Heart left ventricle (tissue), 16 donors: ENCODE measurements at regions not wholly inside any gene's neighbourhood (a gene's known extent, or its start where the extent isn't known, plus 50 kb on each side); places are given as distances from the start of the nearest gene placed in this dataset.

ENCODE experiments used
- ATAC-seq, 4 donors: fragments of 200-7000 bp; cut with Tn5 transposase; one replicate each; pipeline ENCODE4 v1.9.1; 2020 to 2022; ENCODE audit warnings: moderate library complexity in 4 of 4, mild to moderate bottlenecking in 3 of 4, moderate number of reproducible peaks in 1 of 4
- DNase-seq, 5 donors: peaks; one replicate each; pipeline ENCODE4 v3.0.0-alpha.2; 2020
- H3K27ac ChIP-seq, 12 donors: fragments of 200-600 bp; sonication (generic) in 4 of 12; one replicate each; pipeline versions ENCODE4 v1.5.0 to v1.8.0; 2016 to 2022; ENCODE audit warnings: mild to moderate bottlenecking in 2 of 12
- H3K27me3 ChIP-seq, 9 donors: fragments of 200-600 bp; sonication (generic) in 2 of 9; one replicate each; pipeline versions ENCODE4 v1.5.1 to v1.8.0; 2016 to 2022; ENCODE audit warnings: mild to moderate bottlenecking in 3 of 9
- H3K36me3 ChIP-seq, 9 donors: fragments of 200-600 bp; sonication (generic) in 2 of 9; one replicate each; pipeline versions ENCODE4 v1.5.0 to v1.8.0; 2018 to 2022; ENCODE audit warnings: mild to moderate bottlenecking in 2 of 9
- H3K4me1 ChIP-seq, 12 donors: fragments of 200-600 bp; sonication (generic) in 4 of 12; one replicate each; pipeline versions ENCODE4 v1.5.0 to v1.8.0; 2016 to 2022; ENCODE audit warnings: mild to moderate bottlenecking in 3 of 12
- H3K4me3 ChIP-seq, 12 donors: fragments of 200-600 bp; sonication (generic) in 4 of 12; one replicate each; pipeline versions ENCODE4 v1.5.0 to v1.8.0; 2017 to 2022; ENCODE audit warnings: mild to moderate bottlenecking in 9 of 12, moderate library complexity in 4 of 12
- H3K9me3 ChIP-seq, 12 donors: fragments of 200-600 bp; sonication (generic) in 4 of 12; one replicate each; pipeline versions ENCODE4 v1.5.0 to v1.8.0; 2016 to 2022; ENCODE audit warnings: mild to moderate bottlenecking in 1 of 12
- CTCF ChIP-seq, 12 donors: fragments of 200-600 bp; sonication (generic) in 4 of 12; IDR thresholded peaks; one replicate each; pipeline versions ENCODE4 v1.5.0 to v1.8.0; 2018 to 2022; ENCODE audit warnings: antibody characterized with exemption in 12 of 12, mild to moderate bottlenecking in 5 of 12
- POLR2A ChIP-seq, 2 donors: fragments of 450-650 bp; IDR thresholded peaks; one replicate each; pipeline ENCODE4 v1.6.1; 2017; ENCODE audit warnings: antibody characterized with exemption in 2 of 2, mild to moderate bottlenecking in 2 of 2, moderate library complexity in 2 of 2
- WGBS, 4 donors: extraction: QIAGEN DNeasy Blood & Tissue Kit in 2 of 4; methylation state at CpG; one replicate each; pipeline versions ENCODE4 v1.1.5 to v1.1.7; 2013 to 2018; 5-methylcytosine and 5-hydroxymethylcytosine counted together
- intact Hi-C, 10 donors: fragments of 100-400 bp; cut with DNase I; formaldehyde crosslinking; loops; one replicate each; pipeline versions ENCODE4 v1.11.1 to v1.14.2; 2022
- donor health status: ischemic (EF 13 %, LVEDD 7.1; RV severe dilation, severe dysfunction).
- donor health status: healthy with polysubstance abuse.
- donor health status: DM: no; HTN: yes; CAD: no.
- donor health status: DM: no; HTN: no; CAD: no.
- donor health status: ischemic (EF 25% LVEDD 6.9; RV normal size, moderate dysfunction).
- donor health status: ischemic (EF 25% LVEDD 5.7; RV mildly dilated, moderate dysfunction).
- donor health status: healthy.
- donor health status: DM: yes; HTN: yes; CAD: no.
- donor health status: ischemic (EF 35%, LVEDD 5.7; RV mildly dilated, moderate dysfunction).
- donor health status: nonischemic (EF 11% LVEDD 7.7; RV severe dilation, severe dysfunction).
- donor health status: DM: yes; HTN: yes; CAD: no.
- donor health status: PGD.
- donor health status: ischemic (EF 29% LVEDD 5.4; RV normal size, mild dysfunction).
- donor health status: nonischemic (EF 23%, LVEDD 6.1; RV moderate dilation, normal function).

GRCh38 chr2:204170411-204170810 lies 233.8 kb downstream of the ICOS start:
- no peak for TF ChIP-seq POLR2A (IDR thresholded peaks at IDR 0.05)
- TF ChIP-seq CTCF (IDR thresholded peaks at IDR 0.05) = no peak
- Histone ChIP-seq H3K9me3 (no peaks in the 10 kb centered on the region), H3K27ac (no peak overlapping the region), H3K36me3 (no peaks in the 10 kb centered on the region), H3K4me1 (peaks cover 0 to 15% (median 0%) of the 10 kb centered on the region in 12 donors), H3K27me3 (no peaks in the 10 kb centered on the region), H3K4me3 (no peak overlapping the region)
- DNase-seq = peak in 1 of 5 donors; percentile 36
- ATAC-seq = peak in 3 of 4 donors; percentile 53 to 72 (median 71)
- 76 to 89% (median 84%) methylated on average over 4 of the region's 4 CpGs for WGBS, 4 donors
- intact Hi-C loops = no loop called here

GRCh38 chr2:204171432-204172144 lies 235.0 kb downstream of the ICOS start:
- H3K4me1 ChIP-seq = peaks cover 0 to 15% (median 0%) of the 10 kb centered on the region in 12 donors
- ATAC-seq (no peak), DNase-seq (no peak)
- H3K27ac ChIP-seq = no peak overlapping the region
- intact Hi-C loops = no loop called here
- WGBS, 4 donors = 83 to 89% (median 86%) methylated on average over 6 of the region's 6 CpGs
- no peaks in the 10 kb centered on the region for H3K9me3 ChIP-seq
- no peak overlapping the region for H3K4me3 ChIP-seq
- H3K36me3 ChIP-seq = no peaks in the 10 kb centered on the region
- TF ChIP-seq POLR2A (IDR thresholded peaks at IDR 0.05) (no peak), CTCF (IDR thresholded peaks at IDR 0.05) (no peak)
- H3K27me3 ChIP-seq = no peaks in the 10 kb centered on the region

- no peak for TF ChIP-seq POLR2A (IDR thresholded peaks at IDR 0.05)
- TF ChIP-seq CTCF (IDR thresholded peaks at IDR 0.05) = no peak
- DNase-seq (no peak), ATAC-seq (no peak)
- intact Hi-C loops = no loop called here
- no peak overlapping the region for H3K4me3 ChIP-seq
- no peaks in the 10 kb centered on the region for H3K36me3 ChIP-seq
- peaks cover 0 to 15% (median 0%) of the 10 kb centered on the region in 12 donors for H3K4me1 ChIP-seq
- WGBS, 4 donors = 64 to 85% (median 69%) methylated on average over 7 of the region's 7 CpGs
- H3K9me3 ChIP-seq = no peaks in the 10 kb centered on the region
- H3K27me3 ChIP-seq = no peaks in the 10 kb centered on the region
- no peak overlapping the region for H3K27ac ChIP-seq
Observed at GRCh38 chr2:204172145-204172600, 235.6 kb downstream of the ICOS start.

- H3K36me3 ChIP-seq = no peaks in the 10 kb centered on the region
- ATAC-seq (no peak), DNase-seq (no peak)
- TF ChIP-seq CTCF (IDR thresholded peaks at IDR 0.05) (no peak), POLR2A (IDR thresholded peaks at IDR 0.05) (no peak)
- H3K9me3 ChIP-seq = no peaks in the 10 kb centered on the region
- no peak overlapping the region for H3K27ac ChIP-seq
- no peak overlapping the region for H3K4me3 ChIP-seq
- intact Hi-C loops = no loop called here
- peaks cover 0 to 15% (median 0%) of the 10 kb centered on the region in 12 donors for H3K4me1 ChIP-seq
- H3K27me3 ChIP-seq = no peaks in the 10 kb centered on the region
- 24 to 55% (median 38%) methylated on average over 2 of the region's 2 CpGs for WGBS, 4 donors
Observed at GRCh38 chr2:204174034-204174433, 237.5 kb downstream of the ICOS start.
